H1 (cell line): ENCODE measurements at regions not wholly inside any gene's neighbourhood (a gene's known extent, or its start where the extent isn't known, plus 50 kb on each side); places are given as distances from the start of the nearest gene placed in this dataset.

Experiments used
- YY1 ChIP-seq: IDR thresholded peaks from 2 replicates; pipeline ENCODE4 v1.6.1; 2011; ENCODE audit warnings: low read depth, mild to moderate bottlenecking, low read length

- TF ChIP-seq YY1, result no peak
These were observed 532.0 kb upstream of the GRAMD2B start (continued) for GRCh38 chr5:125891061-125891725.
